Mesendoderm (in vitro differentiated cells): ENCODE measurements at regions not wholly inside any gene's neighbourhood (a gene's known extent, or its start where the extent isn't known, plus 50 kb on each side); places are given as distances from the start of the nearest gene placed in this dataset.

Experiments
- DNase-seq: peaks from one replicate; pipeline ENCODE4 v3.0.0; 2013
- H2AK5ac ChIP-seq: 2 replicates; pipeline ENCODE4 v1.6.1; 2013; ENCODE audit warnings: low read length, inconsistent platforms
- H2BK120ac ChIP-seq: 2 replicates; pipeline ENCODE4 v1.6.1; 2013; ENCODE audit warnings: low read depth, mild to moderate bottlenecking, low read length, moderate library complexity, mixed read lengths
- H2BK15ac ChIP-seq: replicated peaks from 2 replicates; pipeline ENCODE4 v1.6.1; 2013; ENCODE audit warnings: low read depth, mild to moderate bottlenecking, moderate library complexity
- H2BK5ac ChIP-seq: 2 replicates; pipeline ENCODE4 v1.6.1; 2013; ENCODE audit warnings: low read length, inconsistent platforms
- H3K18ac ChIP-seq: 2 replicates; pipeline ENCODE4 v1.6.1; 2013; ENCODE audit warnings: mild to moderate bottlenecking, low read length, mixed read lengths
- H3K23ac ChIP-seq: one replicate; pipeline ENCODE4 v1.6.1; 2013; ENCODE audit warnings: low read length
- H3K27ac ChIP-seq: 2 replicates; pipeline ENCODE4 v1.5.1; 2013; ENCODE audit warnings: low read depth, mild to moderate bottlenecking, inconsistent platforms, low read length, moderate library complexity
- H3K27me3 ChIP-seq: 2 replicates; pipeline ENCODE4 v1.6.1; 2013; ENCODE audit warnings: low read length, control low read depth, mild to moderate bottlenecking, inconsistent platforms; ENCODE audit not compliant: insufficient read depth, poor library complexity
- H3K36me3 ChIP-seq: 2 replicates; pipeline ENCODE4 v1.6.1; 2013; ENCODE audit warnings: low read length, inconsistent platforms; ENCODE audit not compliant: control insufficient read depth, insufficient read depth
- H3K4ac ChIP-seq: one replicate; pipeline ENCODE4 v1.6.1; 2013; ENCODE audit warnings: low read depth, mild to moderate bottlenecking, low read length, moderate library complexity
- H3K4me1 ChIP-seq: 2 replicates; pipeline ENCODE4 v1.6.1; 2013; ENCODE audit warnings: low read depth, low read length, inconsistent platforms; ENCODE audit not compliant: control insufficient read depth
- H3K4me2 ChIP-seq: 2 replicates; pipeline ENCODE4 v1.6.1; 2013; ENCODE audit warnings: low read length
- H3K4me3 ChIP-seq: 2 replicates; pipeline ENCODE4 v1.5.1; 2013; ENCODE audit warnings: mild to moderate bottlenecking, low read length
- H3K56ac ChIP-seq: one replicate; pipeline ENCODE4 v1.6.1; 2013; ENCODE audit warnings: low read length
- H3K79me1 ChIP-seq: 2 replicates; pipeline ENCODE4 v1.6.1; 2013; ENCODE audit warnings: low read length, inconsistent platforms
- H3K79me2 ChIP-seq: 2 replicates; pipeline ENCODE4 v1.6.1; 2013; ENCODE audit warnings: mild to moderate bottlenecking, low read length; ENCODE audit not compliant: control insufficient read depth, insufficient read depth
- H3K9ac ChIP-seq: 2 replicates; pipeline ENCODE4 v1.6.1; 2013; ENCODE audit warnings: low read length, inconsistent platforms
- H4K5ac ChIP-seq: one replicate; pipeline ENCODE4 v1.6.1; 2013; ENCODE audit warnings: low read length
- H4K8ac ChIP-seq: one replicate; pipeline ENCODE4 v1.6.1; 2013; ENCODE audit warnings: low read depth, mild to moderate bottlenecking, control low read depth, low read length, moderate library complexity
- WGBS: extraction: QIAGEN DNeasy Blood & Tissue Kit; methylation state at CpG from one replicate; pipeline ENCODE4 v1.1.7; 2013; ENCODE audit warnings: low lambda C conversion rate, missing lambda C conversion rate; ENCODE audit not compliant: insufficient coverage; ENCODE audit errors: extremely low coverage; 5-methylcytosine and 5-hydroxymethylcytosine counted together

- H2BK5ac ChIP-seq, result no peak overlapping the region
- WGBS, result no CpG with 5 or more reads among the region's 4 CpGs
- H3K18ac ChIP-seq, result no peak overlapping the region
- no peaks in the 10 kb centered on the region for H3K79me1 ChIP-seq
- H3K56ac ChIP-seq, result no peak overlapping the region
- H3K9ac ChIP-seq, result no peak overlapping the region
- no peaks in the 10 kb centered on the region for H3K79me2 ChIP-seq
- DNase-seq, result peak; percentile 88
- no peak overlapping the region for H2BK15ac ChIP-seq
- no peak overlapping the region for H2AK5ac ChIP-seq
- H4K5ac ChIP-seq, result no peak overlapping the region
- H4K8ac ChIP-seq, result no peak overlapping the region
- H3K4me1 ChIP-seq, result no peaks in the 10 kb centered on the region
- no peaks in the 10 kb centered on the region for H3K27me3 ChIP-seq
- H3K36me3 ChIP-seq, result no peaks in the 10 kb centered on the region
- H3K27ac ChIP-seq, result no peak overlapping the region
- H3K23ac ChIP-seq, result no peak overlapping the region
- H3K4me2 ChIP-seq, result no peak overlapping the region
- H2BK120ac ChIP-seq, result no peak overlapping the region
- no peak overlapping the region for H3K4me3 ChIP-seq
- H3K4ac ChIP-seq, result no peak overlapping the region
Measured at GRCh38 chr4:138494931-138495330, 252.8 kb upstream of the SLC7A11 start.

- Histone ChIP-seq H3K23ac (no peak overlapping the region), H3K4ac (no peak overlapping the region), H3K79me1 (no peaks in the 10 kb centered on the region), H4K5ac (no peak overlapping the region), H3K36me3 (no peaks in the 10 kb centered on the region), H3K79me2 (no peaks in the 10 kb centered on the region), H3K27me3 (no peaks in the 10 kb centered on the region), H3K9ac (no peak overlapping the region), H4K8ac (no peak overlapping the region), H2BK120ac (peak overlapping the region; percentile 45), H2BK15ac (no peak overlapping the region), H3K27ac (no peak overlapping the region), H2AK5ac (no peak overlapping the region), H3K56ac (no peak overlapping the region), H3K4me3 (no peak overlapping the region), H2BK5ac (no peak overlapping the region), H3K4me1 (no peaks in the 10 kb centered on the region), H3K18ac (no peak overlapping the region), H3K4me2 (no peak overlapping the region)
- no peak for DNase-seq
- WGBS, result no CpG with 5 or more reads among the region's 2 CpGs
Measured at GRCh38 chr4:138494116-138494515, 252.0 kb upstream of the SLC7A11 start.

- no peak for DNase-seq
- H3K23ac ChIP-seq, result no peak overlapping the region
Measured at GRCh38 chr4:138492176-138492575, 250.0 kb upstream of the SLC7A11 start.

DNA sequence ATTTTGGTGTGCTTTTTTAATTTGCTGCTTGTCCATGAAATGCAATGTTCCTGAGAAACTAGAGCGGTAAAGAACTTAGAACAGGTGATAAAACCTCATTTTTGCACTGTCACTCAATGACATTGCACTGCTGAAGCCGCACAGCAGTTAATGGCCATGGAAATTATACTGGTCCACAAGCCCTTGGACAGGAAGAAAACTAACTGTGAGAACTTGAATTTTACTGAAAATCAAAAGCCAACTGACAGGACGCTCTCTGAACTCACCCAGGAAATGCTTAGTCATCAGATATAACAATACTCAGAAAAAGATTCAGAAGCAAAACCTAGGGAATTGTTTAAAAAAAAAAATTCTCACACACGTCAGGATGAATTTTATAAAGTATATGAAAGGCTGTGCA lies 246.4 kb upstream of the SLC7A11 start:
- Histone ChIP-seq H3K36me3 (no peaks in the 10 kb centered on the region), H3K4me3 (no peak overlapping the region), H3K18ac (no peak overlapping the region), H3K79me2 (no peaks in the 10 kb centered on the region), H2BK5ac (no peak overlapping the region), H3K27me3 (no peaks in the 10 kb centered on the region), H2BK15ac (no peak overlapping the region), H2BK120ac (no peak overlapping the region), H3K23ac (no peak overlapping the region), H3K27ac (no peak overlapping the region), H3K56ac (no peak overlapping the region), H3K4me1 (no peaks in the 10 kb centered on the region), H3K9ac (no peak overlapping the region), H3K4me2 (no peak overlapping the region), H4K8ac (peak overlapping the region; percentile 39), H2AK5ac (no peak overlapping the region), H3K79me1 (no peaks in the 10 kb centered on the region), H4K5ac (no peak overlapping the region), H3K4ac (no peak overlapping the region)
- no peak for DNase-seq
- no CpG with 5 or more reads among the region's 4 CpGs for WGBS

More at GRCh38 chr4:138492176-138492575, 250.0 kb upstream of the SLC7A11 start:
- no peak overlapping the region for H3K4me2 ChIP-seq
- no peak overlapping the region for H2BK120ac ChIP-seq
- no peak overlapping the region for H2BK5ac ChIP-seq
- H3K4ac ChIP-seq, result no peak overlapping the region
- no peaks in the 10 kb centered on the region for H3K27me3 ChIP-seq
- no peak overlapping the region for H2AK5ac ChIP-seq
- H3K18ac ChIP-seq, result no peak overlapping the region
- no peak overlapping the region for H4K5ac ChIP-seq
- no peaks in the 10 kb centered on the region for H3K36me3 ChIP-seq
- H3K27ac ChIP-seq, result no peak overlapping the region
- no peak overlapping the region for H3K9ac ChIP-seq
- H3K4me1 ChIP-seq, result no peaks in the 10 kb centered on the region
- H3K56ac ChIP-seq, result no peak overlapping the region
- no peak overlapping the region for H4K8ac ChIP-seq
- no peak overlapping the region for H3K4me3 ChIP-seq
- WGBS, result no CpG with 5 or more reads among the region's 1 CpG
- H3K79me1 ChIP-seq, result no peaks in the 10 kb centered on the region
- no peaks in the 10 kb centered on the region for H3K79me2 ChIP-seq
- no peak overlapping the region for H2BK15ac ChIP-seq

GRCh38 chr4:138487670-138488069 lies 245.5 kb upstream of the SLC7A11 start:
- H2BK15ac ChIP-seq, result no peak overlapping the region
- no peaks in the 10 kb centered on the region for H3K4me1 ChIP-seq
- no peak overlapping the region for H4K5ac ChIP-seq
- no peak overlapping the region for H3K56ac ChIP-seq
- no peak overlapping the region for H3K18ac ChIP-seq
- no peak overlapping the region for H3K4me3 ChIP-seq
- no peaks in the 10 kb centered on the region for H3K36me3 ChIP-seq
- H3K79me2 ChIP-seq, result no peaks in the 10 kb centered on the region
- no peaks in the 10 kb centered on the region for H3K79me1 ChIP-seq
- no peak overlapping the region for H3K4ac ChIP-seq
- no peaks in the 10 kb centered on the region for H3K27me3 ChIP-seq
- H3K4me2 ChIP-seq, result no peak overlapping the region
- no peak overlapping the region for H2AK5ac ChIP-seq
- no peak overlapping the region for H3K27ac ChIP-seq
- no peak overlapping the region for H3K23ac ChIP-seq
- no peak for DNase-seq
- H3K9ac ChIP-seq, result no peak overlapping the region
- no CpG with 5 or more reads among the region's 4 CpGs for WGBS
- no peak overlapping the region for H2BK120ac ChIP-seq
- H2BK5ac ChIP-seq, result no peak overlapping the region
- no peak overlapping the region for H4K8ac ChIP-seq

GRCh38 chr4:138487230-138487629 lies 245.1 kb upstream of the SLC7A11 start:
- H3K27ac ChIP-seq, result no peak overlapping the region
- no peak overlapping the region for H3K4me2 ChIP-seq
- no CpG with 5 or more reads among the region's 2 CpGs for WGBS
- H4K8ac ChIP-seq, result no peak overlapping the region
- H3K79me1 ChIP-seq, result no peaks in the 10 kb centered on the region
- no peak overlapping the region for H3K4ac ChIP-seq
- no peak overlapping the region for H2BK120ac ChIP-seq
- H3K18ac ChIP-seq, result no peak overlapping the region
- no peak for DNase-seq
- no peak overlapping the region for H2AK5ac ChIP-seq
- no peak overlapping the region for H2BK15ac ChIP-seq
- H2BK5ac ChIP-seq, result no peak overlapping the region
- H3K4me1 ChIP-seq, result no peaks in the 10 kb centered on the region
- H4K5ac ChIP-seq, result no peak overlapping the region
- H3K4me3 ChIP-seq, result no peak overlapping the region
- H3K27me3 ChIP-seq, result no peaks in the 10 kb centered on the region
- no peak overlapping the region for H3K23ac ChIP-seq
- no peak overlapping the region for H3K9ac ChIP-seq
- no peaks in the 10 kb centered on the region for H3K79me2 ChIP-seq
- no peak overlapping the region for H3K56ac ChIP-seq
- H3K36me3 ChIP-seq, result no peaks in the 10 kb centered on the region
